22Rv1 (cell line): ENCODE measurements at regions not wholly inside any gene's neighbourhood (a gene's known extent, or its start where the extent isn't known, plus 50 kb on each side); places are given as distances from the start of the nearest gene placed in this dataset.

Experiments
- ZFX ChIP-seq: fragments of 450-650 bp; IDR thresholded peaks from 2 replicates; pipeline ENCODE4 v1.6.1; 2017; ENCODE audit warnings: antibody characterized with exemption, borderline replicate concordance
- TF ChIP-seq, protein P1 (sequence below): fragments of 450-650 bp; IDR thresholded peaks from 2 replicates; pipeline ENCODE4 v1.5.1; 2017; ENCODE audit warnings: mild to moderate bottlenecking

DNA sequence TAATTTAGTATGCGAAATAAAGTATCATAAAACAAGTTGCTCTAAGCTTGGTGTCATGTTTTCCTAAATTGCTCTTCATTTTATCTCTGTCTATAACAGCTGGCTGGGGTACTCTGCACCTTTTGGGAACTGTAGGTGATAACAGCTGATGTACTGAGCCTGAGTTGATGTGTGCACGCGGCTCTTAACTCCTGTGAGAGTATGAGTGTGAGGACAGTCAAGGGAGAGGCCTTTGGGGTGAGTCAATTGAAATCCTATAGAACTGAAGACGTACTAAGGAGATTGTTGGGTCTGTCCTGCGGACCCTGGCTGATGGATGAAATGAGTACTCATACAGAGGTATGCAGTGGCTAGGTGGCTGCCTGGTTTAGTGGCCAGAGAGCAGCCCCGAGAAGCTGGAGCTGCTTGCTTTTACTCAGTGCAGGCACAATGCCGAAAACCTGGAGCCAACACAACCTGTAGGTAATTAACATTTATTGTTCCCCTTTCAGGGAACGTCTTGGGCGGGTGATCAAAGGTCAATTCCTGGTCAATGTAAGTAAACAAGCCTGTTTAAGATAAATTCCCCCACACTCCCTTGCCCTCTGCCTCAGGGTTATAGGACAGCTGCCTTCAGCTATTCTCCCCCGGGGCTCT, 188.5 kb downstream of the PRDM2 start:
- TF ChIP-seq, protein P1, sequence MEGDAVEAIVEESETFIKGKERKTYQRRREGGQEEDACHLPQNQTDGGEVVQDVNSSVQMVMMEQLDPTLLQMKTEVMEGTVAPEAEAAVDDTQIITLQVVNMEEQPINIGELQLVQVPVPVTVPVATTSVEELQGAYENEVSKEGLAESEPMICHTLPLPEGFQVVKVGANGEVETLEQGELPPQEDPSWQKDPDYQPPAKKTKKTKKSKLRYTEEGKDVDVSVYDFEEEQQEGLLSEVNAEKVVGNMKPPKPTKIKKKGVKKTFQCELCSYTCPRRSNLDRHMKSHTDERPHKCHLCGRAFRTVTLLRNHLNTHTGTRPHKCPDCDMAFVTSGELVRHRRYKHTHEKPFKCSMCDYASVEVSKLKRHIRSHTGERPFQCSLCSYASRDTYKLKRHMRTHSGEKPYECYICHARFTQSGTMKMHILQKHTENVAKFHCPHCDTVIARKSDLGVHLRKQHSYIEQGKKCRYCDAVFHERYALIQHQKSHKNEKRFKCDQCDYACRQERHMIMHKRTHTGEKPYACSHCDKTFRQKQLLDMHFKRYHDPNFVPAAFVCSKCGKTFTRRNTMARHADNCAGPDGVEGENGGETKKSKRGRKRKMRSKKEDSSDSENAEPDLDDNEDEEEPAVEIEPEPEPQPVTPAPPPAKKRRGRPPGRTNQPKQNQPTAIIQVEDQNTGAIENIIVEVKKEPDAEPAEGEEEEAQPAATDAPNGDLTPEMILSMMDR, result no peak
- no peak for TF ChIP-seq ZFX
